ENCODE measurements at regions not wholly inside any gene's neighbourhood (a gene's known extent, or its start where the extent isn't known, plus 50 kb on each side); places are given as distances from the start of the nearest gene placed in this dataset.

- TF ChIP-seq POLR2A (IDR thresholded peaks at IDR 0.05; ENCODE audit: low read length): no peak
- TF ChIP-seq GATA1 (IDR thresholded peaks at IDR 0.05; ENCODE audit: low read depth, low read length): no peak
These were observed 71.8 kb upstream of the TSHZ3 start for GRCh38 chr19:31421082-31421481.
